Suprapubic skin (tissue), 4 donors: ENCODE measurements at regions not wholly inside any gene's neighbourhood (a gene's known extent, or its start where the extent isn't known, plus 50 kb on each side); places are given as distances from the start of the nearest gene placed in this dataset.

Source experiments
- CTCF ChIP-seq, 2 donors: fragments of 200-600 bp in 1 of 2; fragments of 450-650 bp in 1 of 2; sonication (generic) in 1 of 2; IDR thresholded peaks; one replicate each; pipeline ENCODE4 v1.5.1; 2016 to 2019; ENCODE audit warnings: antibody characterized with exemption in 2 of 2, mild to moderate bottlenecking in 1 of 2, moderate library complexity in 1 of 2
- EP300 ChIP-seq: sonication (generic); formaldehyde crosslinking; IDR thresholded peaks from one replicate; pipeline ENCODE4 v1.6.1; 2017; ENCODE audit warnings: antibody characterized with exemption
- POLR2A ChIP-seq, 2 donors: fragments of 450-650 bp; IDR thresholded peaks; one replicate each; pipeline ENCODE4 v1.6.1; 2017; ENCODE audit warnings: antibody characterized with exemption in 2 of 2, mild to moderate bottlenecking in 2 of 2, moderate library complexity in 2 of 2
- POLR2AphosphoS5 ChIP-seq, 3 donors: sonication (generic); formaldehyde crosslinking; IDR thresholded peaks; one replicate each; pipeline ENCODE4 v1.6.1; 2017; ENCODE audit warnings: antibody characterized with exemption in 3 of 3

GRCh38 chr9:18118268-18118667, 355.7 kb upstream of the ADAMTSL1 start:
- no peak for TF ChIP-seq CTCF (IDR thresholded peaks at IDR 0.05)
- no peak for TF ChIP-seq POLR2AphosphoS5 (IDR thresholded peaks at IDR 0.05)
- TF ChIP-seq POLR2A (IDR thresholded peaks at IDR 0.05), result no peak
- no peak for TF ChIP-seq EP300
